Type B pancreatic cell (in vitro differentiated cells): ENCODE measurements at regions not wholly inside any gene's neighbourhood (a gene's known extent, or its start where the extent isn't known, plus 50 kb on each side); places are given as distances from the start of the nearest gene placed in this dataset.

Experiments
- DNase-seq: peaks from one replicate; pipeline ENCODE4 v3.0.0; 2021; ENCODE audit warnings: mixed read lengths; ENCODE audit not compliant: unreplicated experiment; ENCODE audit errors: extremely low spot score
- H3K27ac Mint-ChIP-seq: 2 replicates; pipeline ENCODE4 v1.8.0; 2021; ENCODE audit warnings: mild to moderate bottlenecking, mixed read lengths
- H3K27me3 Mint-ChIP-seq: 2 replicates; pipeline ENCODE4 v1.8.0; 2021; ENCODE audit warnings: mixed read lengths
- H3K36me3 Mint-ChIP-seq: 2 replicates; pipeline ENCODE4 v1.8.0; 2021; ENCODE audit warnings: mixed read lengths
- H3K4me1 Mint-ChIP-seq: one replicate; pipeline ENCODE4 v1.8.0; 2021; ENCODE audit warnings: mixed read lengths; ENCODE audit not compliant: unreplicated experiment
- H3K4me3 Mint-ChIP-seq: 2 replicates; pipeline ENCODE4 v1.8.0; 2021; ENCODE audit warnings: mild to moderate bottlenecking, mixed read lengths
- H3K9me3 Mint-ChIP-seq: 2 replicates; pipeline ENCODE4 v1.8.0; 2021; ENCODE audit warnings: mixed read lengths
- CTCF ChIP-seq: fragments of 200-600 bp; sonication (generic); conservative IDR thresholded peaks from 2 replicates; pipeline ENCODE4 v1.5.0; 2021; ENCODE audit warnings: antibody characterized with exemption, mild to moderate bottlenecking

GRCh38 chr1:234681065-234681464 is 71.1 kb upstream of the IRF2BP2 start:
- H3K27ac Mint-ChIP-seq: no peak overlapping the region
- no peaks in the 10 kb centered on the region for H3K9me3 Mint-ChIP-seq

GRCh38 chr1:234680331-234680904 is 70.4 kb upstream of the IRF2BP2 start:
- no peak for DNase-seq
- no peaks in the 10 kb centered on the region for H3K9me3 Mint-ChIP-seq
- no peaks in the 10 kb centered on the region for H3K36me3 Mint-ChIP-seq
- no peaks in the 10 kb centered on the region for H3K27me3 Mint-ChIP-seq
- no peak overlapping the region for H3K4me3 Mint-ChIP-seq
- peaks cover 13% of the 10 kb centered on the region for H3K4me1 Mint-ChIP-seq
- no peak for TF ChIP-seq CTCF
- no peak overlapping the region for H3K27ac Mint-ChIP-seq

More at GRCh38 chr1:234681065-234681464, 71.1 kb upstream of the IRF2BP2 start:
- DNase-seq: no peak
- Mint-ChIP-seq H3K27me3 (no peaks in the 10 kb centered on the region), H3K36me3 (no peaks in the 10 kb centered on the region), H3K4me1 (peaks cover 6% of the 10 kb centered on the region), H3K4me3 (no peak overlapping the region)
- TF ChIP-seq CTCF: no peak

- Mint-ChIP-seq H3K4me1 (peaks cover 18% of the 10 kb centered on the region), H3K4me3 (peak overlapping the region; percentile 84), H3K27me3 (no peaks in the 10 kb centered on the region), H3K27ac (peak overlapping the region; percentile 56), H3K9me3 (no peaks in the 10 kb centered on the region), H3K36me3 (no peaks in the 10 kb centered on the region)
- no peak for TF ChIP-seq CTCF
- no peak for DNase-seq
These were observed 66.2 kb upstream of the IRF2BP2 start for GRCh38 chr1:234676103-234676594.

GRCh38 chr1:234675572-234675971 is 65.6 kb upstream of the IRF2BP2 start:
- H3K36me3 Mint-ChIP-seq: no peaks in the 10 kb centered on the region
- no peaks in the 10 kb centered on the region for H3K27me3 Mint-ChIP-seq
- no peak for DNase-seq
- H3K9me3 Mint-ChIP-seq: no peaks in the 10 kb centered on the region
- H3K4me3 Mint-ChIP-seq: peak overlapping the region; percentile 84
- TF ChIP-seq CTCF: no peak
- H3K27ac Mint-ChIP-seq: no peak overlapping the region
- H3K4me1 Mint-ChIP-seq: peaks cover 23% of the 10 kb centered on the region

GRCh38 chr1:234675006-234675405 is 65.0 kb upstream of the IRF2BP2 start:
- no peaks in the 10 kb centered on the region for H3K27me3 Mint-ChIP-seq
- no peak for TF ChIP-seq CTCF

More at GRCh38 chr1:234675006-234675405, 65.0 kb upstream of the IRF2BP2 start:
- Mint-ChIP-seq H3K4me1 (peaks cover 26% of the 10 kb centered on the region), H3K27ac (no peak overlapping the region), H3K36me3 (no peaks in the 10 kb centered on the region), H3K9me3 (no peaks in the 10 kb centered on the region), H3K4me3 (no peak overlapping the region)
- DNase-seq: no peak
